NCI-H446 (cell line): ENCODE measurements at regions not wholly inside any gene's neighbourhood (a gene's known extent, or its start where the extent isn't known, plus 50 kb on each side); places are given as distances from the start of the nearest gene placed in this dataset.
A peak's percentile ranks its signal among the peaks of the same experiment; 100 is the strongest.
"Not testable (repeated sequence)": the region's sequence is repeated elsewhere in the genome, so short reads cannot be mapped to it uniquely, and the experiment has no call there.

Source experiments
- DNase-seq, 2 experiments: peaks; one replicate each; lab custom pipeline; 2025; lab: John Stamatoyannopoulos, UW

GRCh38 chr12:76971216-76971879 is 92.5 kb upstream of the CSRP2 start:
- not testable (repeated sequence) for DNase-seq

GRCh38 chr12:76967181-76967885 is 88.5 kb upstream of the CSRP2 start:
- no peak for DNase-seq

- no peak for DNase-seq
These were observed 86.2 kb upstream of the CSRP2 start for GRCh38 chr12:76964784-76965571.

GRCh38 chr12:76962099-76962498 is 83.3 kb upstream of the CSRP2 start:
- no peak for DNase-seq

- DNase-seq, result peak in 1 of 2 experiments; percentile 17
These were observed 78.5 kb upstream of the CSRP2 start for GRCh38 chr12:76957301-76957700.

GRCh38 chr12:76952995-76953394 is 74.2 kb upstream of the CSRP2 start:
- peak in 1 of 2 experiments; percentile 47 for DNase-seq

- no peak for DNase-seq
These were observed 70.1 kb upstream of the CSRP2 start for GRCh38 chr12:76948879-76949278.

GRCh38 chr12:76947304-76947703 is 68.5 kb upstream of the CSRP2 start:
- no peak for DNase-seq

- no peak for DNase-seq
These were observed 67.6 kb upstream of the CSRP2 start for GRCh38 chr12:76946446-76946845.

- no peak for DNase-seq
These were observed 67.0 kb upstream of the CSRP2 start for GRCh38 chr12:76945867-76946266.

- no peak for DNase-seq
These were observed 66.1 kb upstream of the CSRP2 start for GRCh38 chr12:76944892-76945291.

GRCh38 chr12:76943008-76943407 is 64.2 kb upstream of the CSRP2 start:
- peak in 1 of 2 experiments; percentile 19 for DNase-seq

- DNase-seq, result no peak
These were observed 63.4 kb upstream of the CSRP2 start for GRCh38 chr12:76942267-76942666.

GRCh38 chr12:76940671-76941445 is 62.0 kb upstream of the CSRP2 start:
- DNase-seq, result peak; percentile 18 to 64

GRCh38 chr12:76939701-76940100 is 60.9 kb upstream of the CSRP2 start:
- DNase-seq, result no peak

- no peak for DNase-seq
These were observed 57.7 kb upstream of the CSRP2 start for GRCh38 chr12:76936275-76937193.

- not testable (repeated sequence) for DNase-seq
These were observed 54.6 kb upstream of the CSRP2 start for GRCh38 chr12:76933392-76933791.

GRCh38 chr12:76929499-76929898 is 50.7 kb upstream of the CSRP2 start:
- no peak for DNase-seq
